AG08396 (cell line): ENCODE measurements at regions not wholly inside any gene's neighbourhood (a gene's known extent, or its start where the extent isn't known, plus 50 kb on each side); places are given as distances from the start of the nearest gene placed in this dataset.

Source experiments
- DNase-seq: peaks from one replicate; pipeline ENCODE4 v3.0.0; 2012; ENCODE audit warnings: low spot score, mixed read lengths

GRCh38 chr1:94707321-94708298 lies 112.5 kb upstream of the SLC44A3 start:
- DNase-seq, result no peak

- no peak for DNase-seq
These were observed 117.7 kb upstream of the SLC44A3 start for GRCh38 chr1:94702442-94702815.

DNA sequence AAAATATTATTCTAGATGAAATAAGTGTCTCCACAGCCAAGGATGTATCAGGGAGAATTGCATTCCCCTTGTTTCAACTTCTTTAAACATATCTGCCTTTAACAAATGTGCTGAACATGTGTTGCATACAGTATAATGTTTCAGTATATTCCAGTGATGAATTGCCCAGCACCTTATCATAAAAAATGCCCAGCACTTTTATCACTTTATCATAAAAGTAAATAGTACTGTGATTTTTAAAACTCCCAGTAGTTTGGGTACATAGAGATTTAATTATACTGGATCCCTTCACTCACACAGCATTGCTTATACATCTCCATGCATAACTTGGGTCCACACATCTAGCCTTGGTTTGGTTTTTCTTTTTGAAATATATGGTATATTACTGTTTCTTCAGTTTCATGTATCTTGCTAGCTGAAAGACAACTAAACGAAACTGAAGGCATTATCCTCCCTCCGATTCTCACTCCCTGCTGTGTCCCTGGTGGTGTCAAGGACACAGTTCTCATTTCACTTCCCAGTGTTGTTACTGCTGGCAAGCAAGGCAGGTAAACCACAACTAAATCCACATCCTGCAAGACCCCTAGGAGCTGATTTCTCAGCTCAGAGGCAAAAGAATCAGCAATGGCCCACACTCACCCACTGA lies 118.2 kb upstream of the SLC44A3 start:
- no peak for DNase-seq

GRCh38 chr1:94698759-94699502 lies 121.2 kb upstream of the SLC44A3 start:
- peak; percentile 56 for DNase-seq

DNA sequence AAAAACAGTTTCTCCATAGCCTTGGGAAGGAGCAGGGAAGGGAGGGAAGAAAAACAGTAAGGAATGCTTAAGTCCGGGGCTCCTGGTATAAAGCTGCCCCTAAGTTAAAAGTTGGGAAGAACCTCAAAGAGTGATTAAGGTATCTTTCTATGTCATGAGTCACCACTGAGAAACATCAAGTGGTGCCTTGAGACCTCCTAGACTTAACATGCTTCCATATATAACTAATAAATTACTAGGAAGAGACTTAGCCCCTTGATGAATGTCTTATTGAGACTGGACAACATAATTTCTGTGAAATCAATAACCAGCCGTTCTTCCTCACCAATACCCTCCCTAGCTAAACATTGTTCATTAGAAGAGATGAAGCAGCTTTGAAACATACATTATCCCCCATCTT lies 121.8 kb upstream of the SLC44A3 start:
- DNase-seq, result no peak

- DNase-seq, result no peak
These were observed 122.3 kb upstream of the SLC44A3 start for GRCh38 chr1:94697839-94698238.

GRCh38 chr1:94694226-94694915 lies 125.8 kb upstream of the SLC44A3 start:
- DNase-seq, result no peak

DNA sequence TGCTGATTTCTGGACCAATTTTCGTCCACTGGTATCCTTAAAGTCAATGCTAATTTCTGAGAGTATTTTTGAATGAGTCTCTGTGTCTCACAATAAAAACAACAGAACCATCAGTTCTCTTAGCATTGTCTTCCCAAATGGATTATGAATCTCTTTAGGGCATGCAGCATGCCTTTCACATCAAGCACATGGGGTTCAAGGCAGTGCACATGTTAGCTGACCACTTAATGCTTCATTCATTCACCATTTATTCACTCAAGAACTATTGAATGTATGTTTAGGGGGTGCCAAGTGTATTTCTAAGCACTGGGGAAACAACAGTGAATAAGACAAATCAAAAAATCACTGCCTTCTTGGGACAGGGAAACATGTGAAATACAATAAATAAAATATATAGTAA lies 126.7 kb upstream of the SLC44A3 start:
- no peak for DNase-seq

DNA sequence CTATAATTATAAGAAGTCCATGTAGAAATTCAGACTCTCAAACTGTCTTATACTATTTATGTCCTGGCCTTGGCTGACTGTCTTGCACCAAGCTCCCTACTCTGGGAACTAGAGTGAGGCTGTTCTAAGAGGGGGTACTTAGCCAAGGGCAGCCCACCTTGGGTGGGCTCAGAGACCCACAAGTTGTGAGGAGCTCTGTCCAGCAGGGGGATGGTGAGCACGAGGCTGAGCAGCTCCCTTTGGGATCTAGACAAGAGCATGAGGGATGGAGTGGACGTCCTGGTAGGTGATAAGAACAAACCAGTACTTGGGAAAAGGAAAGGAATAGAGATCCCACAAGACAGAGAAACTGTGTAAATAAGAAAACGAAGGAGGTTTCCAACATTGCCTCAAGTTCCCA lies 127.1 kb upstream of the SLC44A3 start:
- no peak for DNase-seq

DNA sequence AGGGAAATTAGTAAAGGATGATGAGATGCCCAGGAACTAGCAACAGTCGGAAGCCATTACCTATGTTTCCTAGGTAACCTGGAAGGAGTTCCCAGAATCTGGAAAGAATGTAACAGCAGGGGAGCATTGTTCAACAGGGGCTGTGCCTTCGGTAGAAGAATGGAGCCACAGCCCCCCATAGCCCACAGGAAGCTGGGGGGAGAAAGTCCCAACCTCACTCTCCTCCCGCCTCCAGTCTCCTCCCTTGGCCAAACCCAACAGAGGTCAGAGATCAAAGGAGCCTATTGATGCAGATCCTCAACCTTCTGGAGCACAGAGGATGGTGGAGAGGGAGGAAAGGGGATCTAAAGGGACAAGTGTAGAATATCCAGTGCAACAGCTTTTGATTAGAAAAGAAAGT lies 131.5 kb upstream of the SLC44A3 start:
- no peak for DNase-seq

DNA sequence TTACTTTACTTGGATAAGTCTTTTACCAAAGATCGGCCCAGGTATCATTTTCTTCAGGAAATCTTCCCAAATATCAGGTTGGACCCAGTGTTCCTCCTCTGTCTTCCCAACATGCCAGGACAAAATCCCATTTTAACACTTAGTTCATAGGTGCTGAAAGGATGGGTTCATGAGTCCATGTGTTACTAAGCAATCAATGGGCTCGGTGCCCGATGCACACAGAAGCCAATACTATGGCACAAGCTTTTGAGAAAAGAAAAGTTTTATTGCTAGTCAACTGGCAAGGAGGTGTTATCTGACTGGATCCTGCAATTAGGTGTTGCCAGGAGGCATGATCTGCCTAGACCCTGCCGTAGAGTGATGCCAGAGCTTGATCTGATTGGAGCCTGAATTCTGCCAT lies 133.3 kb upstream of the SLC44A3 start:
- no peak for DNase-seq

- no peak for DNase-seq
These were observed 135.4 kb upstream of the SLC44A3 start for GRCh38 chr1:94684690-94685250.

- no peak for DNase-seq
These were observed 136.3 kb upstream of the SLC44A3 start for GRCh38 chr1:94683886-94684285.

GRCh38 chr1:94680039-94680377 lies 138.4 kb upstream of the F3 start:
- no peak for DNase-seq

DNA sequence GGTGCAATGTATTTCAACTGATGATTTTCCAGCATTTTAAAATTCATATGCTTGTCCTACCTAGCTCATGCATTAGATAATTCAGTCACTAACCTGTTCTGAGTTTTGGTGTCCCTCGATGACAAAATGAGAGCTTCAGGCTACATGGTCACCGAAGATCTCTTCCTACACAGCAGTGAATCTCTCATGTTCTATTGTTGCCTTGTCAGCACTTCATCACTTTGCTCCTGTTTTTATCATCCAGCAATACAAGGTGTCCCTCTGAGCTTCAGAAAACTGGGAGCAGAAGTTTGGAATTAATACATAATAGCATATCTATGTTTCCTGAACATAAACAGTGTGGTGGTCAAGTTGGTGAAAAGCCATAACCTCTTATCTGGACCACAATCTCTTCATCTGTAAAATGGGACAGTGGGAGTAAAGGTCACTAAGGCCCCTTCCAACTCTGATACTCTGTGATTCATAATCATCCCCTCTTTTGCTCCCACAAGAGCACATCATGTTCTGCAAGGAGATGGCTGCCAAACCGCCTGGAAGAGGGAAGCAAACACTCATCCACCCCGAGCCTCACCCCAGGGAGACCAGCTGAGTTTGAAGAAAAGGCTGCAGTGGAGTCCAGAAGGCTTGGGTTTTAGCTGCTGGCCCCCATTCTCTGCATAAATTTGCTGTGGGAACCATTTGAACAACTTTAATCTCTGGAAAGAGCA lies 137.9 kb upstream of the F3 start:
- no peak for DNase-seq

GRCh38 chr1:94678202-94678848 lies 136.8 kb upstream of the F3 start:
- DNase-seq, result no peak

GRCh38 chr1:94677714-94678113 lies 136.2 kb upstream of the F3 start:
- no peak for DNase-seq

DNA sequence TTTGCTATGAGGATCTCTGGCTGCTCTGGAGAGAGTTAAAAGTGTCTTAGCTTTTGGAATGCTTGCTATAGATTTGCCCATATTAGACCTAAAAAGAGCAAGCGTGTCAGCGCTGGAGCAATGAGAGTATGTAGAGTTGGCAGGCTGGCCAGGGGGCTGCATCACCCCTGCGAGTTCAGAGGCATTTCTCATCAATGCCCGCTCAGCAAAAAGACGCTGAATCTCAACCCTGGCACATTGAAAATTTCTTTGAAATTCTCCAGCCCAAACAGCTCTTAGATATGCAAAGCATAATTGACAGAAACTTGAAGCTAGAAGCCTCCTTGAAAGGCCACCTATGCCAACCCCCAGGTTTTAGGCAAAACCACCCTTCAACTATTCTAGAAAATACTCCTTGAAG lies 135.5 kb upstream of the F3 start:
- DNase-seq, result no peak

GRCh38 chr1:94676686-94677085 lies 135.1 kb upstream of the F3 start:
- DNase-seq, result no peak

- DNase-seq, result no peak
These were observed 133.8 kb upstream of the F3 start for GRCh38 chr1:94675373-94675772.

- DNase-seq, result no peak
These were observed 133.3 kb upstream of the F3 start for GRCh38 chr1:94674876-94675275.
